ENCODE measurements at regions not wholly inside any gene's neighbourhood (a gene's known extent, or its start where the extent isn't known, plus 50 kb on each side); places are given as distances from the start of the nearest gene placed in this dataset.

DNA sequence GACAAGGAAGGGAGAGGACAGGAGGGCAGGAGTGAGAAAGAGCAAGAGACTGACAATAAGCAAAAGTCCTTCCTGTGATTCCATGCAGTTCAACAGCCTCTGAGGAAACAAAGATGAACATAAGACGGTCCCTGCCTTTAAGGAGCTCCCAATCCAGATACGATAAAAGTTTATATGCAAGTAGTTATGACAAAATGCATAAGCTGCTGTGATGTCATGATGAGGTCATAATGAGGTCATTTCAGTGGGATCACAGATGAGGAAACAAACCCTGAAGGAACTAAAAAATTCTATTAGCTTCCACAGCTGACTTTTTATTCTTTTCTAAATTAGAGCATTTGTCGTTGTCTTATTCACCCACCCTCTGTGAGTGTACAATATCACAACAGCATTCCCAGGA lies 458.5 kb upstream of the ACVR2A start:
- no peak for ATAC-seq
- TF ChIP-seq ZFP30 (CRISPR knock-in tag; IDR thresholded peaks at IDR 0.05) (no peak), TCF4 (CRISPR knock-in tag; IDR thresholded peaks at IDR 0.05; ENCODE audit: borderline replicate concordance) (no peak), BACH2 (CRISPR knock-in tag; IDR thresholded peaks at IDR 0.05; ENCODE audit: borderline replicate concordance) (no peak), CSRNP3 (CRISPR knock-in tag; IDR thresholded peaks at IDR 0.05) (no peak), ESRRG (CRISPR knock-in tag; IDR thresholded peaks at IDR 0.05) (no peak), PPARA (CRISPR knock-in tag; IDR thresholded peaks at IDR 0.05; ENCODE audit: borderline replicate concordance) (no peak), ZC3H10 (CRISPR knock-in tag; IDR thresholded peaks at IDR 0.05) (no peak), ZNF70 (CRISPR knock-in tag; IDR thresholded peaks at IDR 0.05) (no peak), TOX (CRISPR knock-in tag; IDR thresholded peaks at IDR 0.05; ENCODE audit: borderline replicate concordance) (no peak)

- no peak for TF ChIP-seq ARNTL (CRISPR knock-in tag; IDR thresholded peaks at IDR 0.05; ENCODE audit: borderline replicate concordance, low read depth)
- TF ChIP-seq ZNF565 (CRISPR knock-in tag; conservative IDR thresholded peaks at IDR 0.05; ENCODE audit: low read depth): no peak
- no peak for TF ChIP-seq ZNF70 (CRISPR knock-in tag; IDR thresholded peaks at IDR 0.05)
- no peak for TF ChIP-seq ISL1 (CRISPR knock-in tag; IDR thresholded peaks at IDR 0.05)
- TF ChIP-seq ZC3H10 (CRISPR knock-in tag; IDR thresholded peaks at IDR 0.05): no peak
- no peak for TF ChIP-seq ZNF8 (CRISPR knock-in tag; IDR thresholded peaks at IDR 0.05)
- TF ChIP-seq TCF4 (CRISPR knock-in tag; IDR thresholded peaks at IDR 0.05; ENCODE audit: borderline replicate concordance): no peak
- no peak for TF ChIP-seq RARB (CRISPR knock-in tag; IDR thresholded peaks at IDR 0.05)
- TF ChIP-seq CSRNP3 (CRISPR knock-in tag; IDR thresholded peaks at IDR 0.05): no peak
- TF ChIP-seq, protein P1, sequence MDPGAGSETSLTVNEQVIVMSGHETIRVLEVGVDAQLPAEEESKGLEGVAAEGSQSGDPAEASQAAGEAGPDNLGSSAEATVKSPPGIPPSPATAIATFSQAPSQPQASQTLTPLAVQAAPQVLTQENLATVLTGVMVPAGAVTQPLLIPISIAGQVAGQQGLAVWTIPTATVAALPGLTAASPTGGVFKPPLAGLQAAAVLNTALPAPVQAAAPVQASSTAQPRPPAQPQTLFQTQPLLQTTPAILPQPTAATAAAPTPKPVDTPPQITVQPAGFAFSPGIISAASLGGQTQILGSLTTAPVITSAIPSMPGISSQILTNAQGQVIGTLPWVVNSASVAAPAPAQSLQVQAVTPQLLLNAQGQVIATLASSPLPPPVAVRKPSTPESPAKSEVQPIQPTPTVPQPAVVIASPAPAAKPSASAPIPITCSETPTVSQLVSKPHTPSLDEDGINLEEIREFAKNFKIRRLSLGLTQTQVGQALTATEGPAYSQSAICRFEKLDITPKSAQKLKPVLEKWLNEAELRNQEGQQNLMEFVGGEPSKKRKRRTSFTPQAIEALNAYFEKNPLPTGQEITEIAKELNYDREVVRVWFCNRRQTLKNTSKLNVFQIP (CRISPR knock-in tag; IDR thresholded peaks at IDR 0.05; ENCODE audit: borderline replicate concordance, low read depth): no peak
- ATAC-seq: no peak
Observed at GRCh38 chr2:147385600-147385999, 459.2 kb upstream of the ACVR2A start.

DNA sequence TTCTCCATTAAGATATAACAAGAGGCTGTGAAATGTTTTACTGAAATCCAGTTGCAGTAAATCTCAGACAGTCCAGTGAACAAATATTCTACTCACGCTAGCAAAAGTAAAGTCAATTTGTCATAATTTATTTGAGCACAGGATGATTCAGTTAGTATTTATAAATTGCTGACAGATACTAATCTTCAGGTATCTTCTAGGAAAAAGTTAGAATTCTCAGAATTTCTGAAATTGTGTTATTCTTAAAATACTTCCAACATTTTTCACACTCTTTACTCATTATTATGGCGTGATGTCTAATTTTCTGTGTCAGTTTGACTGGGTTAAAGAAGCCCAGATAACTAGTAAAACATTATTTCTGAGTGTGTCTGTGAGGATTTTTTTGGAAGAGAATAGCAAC lies 460.2 kb upstream of the ACVR2A start:
- no peak for ATAC-seq

More for the DNA sequence above, 460.2 kb upstream of the ACVR2A start:
- no peak for TF ChIP-seq ZFP30 (CRISPR knock-in tag; IDR thresholded peaks at IDR 0.05)
- no peak for TF ChIP-seq ZC3H10 (CRISPR knock-in tag; IDR thresholded peaks at IDR 0.05)
- TF ChIP-seq TOX (CRISPR knock-in tag; IDR thresholded peaks at IDR 0.05; ENCODE audit: borderline replicate concordance): no peak
- TF ChIP-seq ZNF565 (CRISPR knock-in tag; conservative IDR thresholded peaks at IDR 0.05; ENCODE audit: low read depth): no peak
- TF ChIP-seq ARNTL (CRISPR knock-in tag; IDR thresholded peaks at IDR 0.05; ENCODE audit: borderline replicate concordance, low read depth): no peak
- no peak for TF ChIP-seq ISL1 (CRISPR knock-in tag; IDR thresholded peaks at IDR 0.05)
- no peak for TF ChIP-seq PPARA (CRISPR knock-in tag; IDR thresholded peaks at IDR 0.05; ENCODE audit: borderline replicate concordance)
- no peak for TF ChIP-seq RARB (CRISPR knock-in tag; IDR thresholded peaks at IDR 0.05)
- no peak for TF ChIP-seq ZNF70 (CRISPR knock-in tag; IDR thresholded peaks at IDR 0.05)
- no peak for TF ChIP-seq TCF4 (CRISPR knock-in tag; IDR thresholded peaks at IDR 0.05; ENCODE audit: borderline replicate concordance)
- no peak for TF ChIP-seq CSDC2 (CRISPR knock-in tag; IDR thresholded peaks at IDR 0.05)
- no peak for TF ChIP-seq TSHZ2 (CRISPR knock-in tag; IDR thresholded peaks at IDR 0.05)
- TF ChIP-seq ZFP3 (CRISPR knock-in tag; IDR thresholded peaks at IDR 0.05): no peak
- no peak for TF ChIP-seq ZNF8 (CRISPR knock-in tag; IDR thresholded peaks at IDR 0.05)
- no peak for TF ChIP-seq PATZ1 (CRISPR knock-in tag; IDR thresholded peaks at IDR 0.05; ENCODE audit: borderline replicate concordance)
- TF ChIP-seq SNAI2 (CRISPR knock-in tag; IDR thresholded peaks at IDR 0.05): no peak
- TF ChIP-seq OSR1 (CRISPR knock-in tag; IDR thresholded peaks at IDR 0.05): no peak
- no peak for TF ChIP-seq CSRNP3 (CRISPR knock-in tag; IDR thresholded peaks at IDR 0.05)
